ENCODE measurements at regions not wholly inside any gene's neighbourhood (a gene's known extent, or its start where the extent isn't known, plus 50 kb on each side); places are given as distances from the start of the nearest gene placed in this dataset.

GRCh38 chr7:26048663-26049062 is 103.3 kb upstream of the NFE2L3 start:
- TF ChIP-seq, protein P1, sequence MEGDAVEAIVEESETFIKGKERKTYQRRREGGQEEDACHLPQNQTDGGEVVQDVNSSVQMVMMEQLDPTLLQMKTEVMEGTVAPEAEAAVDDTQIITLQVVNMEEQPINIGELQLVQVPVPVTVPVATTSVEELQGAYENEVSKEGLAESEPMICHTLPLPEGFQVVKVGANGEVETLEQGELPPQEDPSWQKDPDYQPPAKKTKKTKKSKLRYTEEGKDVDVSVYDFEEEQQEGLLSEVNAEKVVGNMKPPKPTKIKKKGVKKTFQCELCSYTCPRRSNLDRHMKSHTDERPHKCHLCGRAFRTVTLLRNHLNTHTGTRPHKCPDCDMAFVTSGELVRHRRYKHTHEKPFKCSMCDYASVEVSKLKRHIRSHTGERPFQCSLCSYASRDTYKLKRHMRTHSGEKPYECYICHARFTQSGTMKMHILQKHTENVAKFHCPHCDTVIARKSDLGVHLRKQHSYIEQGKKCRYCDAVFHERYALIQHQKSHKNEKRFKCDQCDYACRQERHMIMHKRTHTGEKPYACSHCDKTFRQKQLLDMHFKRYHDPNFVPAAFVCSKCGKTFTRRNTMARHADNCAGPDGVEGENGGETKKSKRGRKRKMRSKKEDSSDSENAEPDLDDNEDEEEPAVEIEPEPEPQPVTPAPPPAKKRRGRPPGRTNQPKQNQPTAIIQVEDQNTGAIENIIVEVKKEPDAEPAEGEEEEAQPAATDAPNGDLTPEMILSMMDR (IDR thresholded peaks at IDR 0.05; ENCODE audit: insufficient read depth, low read depth, low read length): no peak
- no peak for TF ChIP-seq EZH2 (IDR thresholded peaks at IDR 0.05; ENCODE audit: insufficient read depth, low read length)

Measured in astrocyte (in vitro differentiated cells and primary cell).